ENCODE measurements at regions not wholly inside any gene's neighbourhood (a gene's known extent, or its start where the extent isn't known, plus 50 kb on each side); places are given as distances from the start of the nearest gene placed in this dataset.

- Histone ChIP-seq H3K36me3 (ENCODE audit: control insufficient read depth in 4 of 4, insufficient read depth in 4 of 4, low read length in 4 of 4) (no peaks in the 10 kb centered on the region), H3K4me1 (ENCODE audit: control insufficient read depth in 5 of 5, insufficient read depth in 5 of 5, low read length in 5 of 5) (no peaks in the 10 kb centered on the region), H3K4me3 (no peak overlapping the region), H3K27me3 (ENCODE audit: control insufficient read depth in 3 of 3, insufficient read depth in 3 of 3, low read length in 2 of 3) (no peaks in the 10 kb centered on the region), H3K27ac (ENCODE audit: low read depth in 1 of 2, low read length in 1 of 2) (no peak overlapping the region), H3K9me3 (ENCODE audit: control insufficient read depth in 4 of 4, insufficient read depth in 3 of 4, low read length in 3 of 4) (no peaks in the 10 kb centered on the region), H3K9ac (ENCODE audit: insufficient read depth in 1 of 2, low read length in 2 of 2) (no peak overlapping the region)
- 77 to 80% methylated on average over 3 of the region's 3 CpGs for WGBS, 2 donors
- TF ChIP-seq, protein P1, sequence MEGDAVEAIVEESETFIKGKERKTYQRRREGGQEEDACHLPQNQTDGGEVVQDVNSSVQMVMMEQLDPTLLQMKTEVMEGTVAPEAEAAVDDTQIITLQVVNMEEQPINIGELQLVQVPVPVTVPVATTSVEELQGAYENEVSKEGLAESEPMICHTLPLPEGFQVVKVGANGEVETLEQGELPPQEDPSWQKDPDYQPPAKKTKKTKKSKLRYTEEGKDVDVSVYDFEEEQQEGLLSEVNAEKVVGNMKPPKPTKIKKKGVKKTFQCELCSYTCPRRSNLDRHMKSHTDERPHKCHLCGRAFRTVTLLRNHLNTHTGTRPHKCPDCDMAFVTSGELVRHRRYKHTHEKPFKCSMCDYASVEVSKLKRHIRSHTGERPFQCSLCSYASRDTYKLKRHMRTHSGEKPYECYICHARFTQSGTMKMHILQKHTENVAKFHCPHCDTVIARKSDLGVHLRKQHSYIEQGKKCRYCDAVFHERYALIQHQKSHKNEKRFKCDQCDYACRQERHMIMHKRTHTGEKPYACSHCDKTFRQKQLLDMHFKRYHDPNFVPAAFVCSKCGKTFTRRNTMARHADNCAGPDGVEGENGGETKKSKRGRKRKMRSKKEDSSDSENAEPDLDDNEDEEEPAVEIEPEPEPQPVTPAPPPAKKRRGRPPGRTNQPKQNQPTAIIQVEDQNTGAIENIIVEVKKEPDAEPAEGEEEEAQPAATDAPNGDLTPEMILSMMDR (IDR thresholded peaks at IDR 0.05; ENCODE audit: control extremely low read depth, extremely low read depth), result no peak
- no peak for ATAC-seq (ENCODE audit: insufficient read depth, low FRiP score)
- no peak for DNase-seq
Measured at GRCh38 chr5:98608052-98608451, 165.4 kb upstream of the RGMB start.

GRCh38 chr5:98614341-98614740, 159.1 kb upstream of the RGMB start:
- no peak for DNase-seq
- Histone ChIP-seq H3K4me1 (ENCODE audit: control insufficient read depth in 5 of 5, insufficient read depth in 5 of 5, low read length in 5 of 5) (no peaks in the 10 kb centered on the region), H3K27me3 (ENCODE audit: control insufficient read depth in 3 of 3, insufficient read depth in 3 of 3, low read length in 2 of 3) (no peaks in the 10 kb centered on the region), H3K9me3 (ENCODE audit: control insufficient read depth in 4 of 4, insufficient read depth in 3 of 4, low read length in 3 of 4) (no peaks in the 10 kb centered on the region), H3K4me3 (no peak overlapping the region), H3K9ac (ENCODE audit: insufficient read depth in 1 of 2, low read length in 2 of 2) (no peak overlapping the region), H3K36me3 (ENCODE audit: control insufficient read depth in 4 of 4, insufficient read depth in 4 of 4, low read length in 4 of 4) (no peaks in the 10 kb centered on the region), H3K27ac (ENCODE audit: low read depth in 1 of 2, low read length in 1 of 2) (no peak overlapping the region)
- ATAC-seq (ENCODE audit: insufficient read depth, low FRiP score), result no peak
- TF ChIP-seq, protein P1 (IDR thresholded peaks at IDR 0.05; ENCODE audit: control extremely low read depth, extremely low read depth), result no peak
- WGBS, 2 donors, result 78 to 82% methylated on average over 1 of the region's 1 CpG

- H3K9ac ChIP-seq (ENCODE audit: insufficient read depth in 1 of 2, low read length in 2 of 2), result no peak overlapping the region
- H3K36me3 ChIP-seq (ENCODE audit: control insufficient read depth in 4 of 4, insufficient read depth in 4 of 4, low read length in 4 of 4), result no peaks in the 10 kb centered on the region
- WGBS, 2 donors, result 88 to 93% methylated on average over 7 of the region's 7 CpGs
- ATAC-seq (ENCODE audit: insufficient read depth, low FRiP score) (no peak), DNase-seq (no peak)
- no peak overlapping the region for H3K4me3 ChIP-seq
- H3K27me3 ChIP-seq (ENCODE audit: control insufficient read depth in 3 of 3, insufficient read depth in 3 of 3, low read length in 2 of 3), result no peaks in the 10 kb centered on the region
- TF ChIP-seq, protein P1 (IDR thresholded peaks at IDR 0.05; ENCODE audit: control extremely low read depth, extremely low read depth), result no peak
- no peak overlapping the region for H3K27ac ChIP-seq (ENCODE audit: low read depth in 1 of 2, low read length in 1 of 2)
- no peaks in the 10 kb centered on the region for H3K9me3 ChIP-seq (ENCODE audit: control insufficient read depth in 4 of 4, insufficient read depth in 3 of 4, low read length in 3 of 4)
- no peaks in the 10 kb centered on the region for H3K4me1 ChIP-seq (ENCODE audit: control insufficient read depth in 5 of 5, insufficient read depth in 5 of 5, low read length in 5 of 5)
Measured at GRCh38 chr5:98621821-98622220, 151.6 kb upstream of the RGMB start.

DNA sequence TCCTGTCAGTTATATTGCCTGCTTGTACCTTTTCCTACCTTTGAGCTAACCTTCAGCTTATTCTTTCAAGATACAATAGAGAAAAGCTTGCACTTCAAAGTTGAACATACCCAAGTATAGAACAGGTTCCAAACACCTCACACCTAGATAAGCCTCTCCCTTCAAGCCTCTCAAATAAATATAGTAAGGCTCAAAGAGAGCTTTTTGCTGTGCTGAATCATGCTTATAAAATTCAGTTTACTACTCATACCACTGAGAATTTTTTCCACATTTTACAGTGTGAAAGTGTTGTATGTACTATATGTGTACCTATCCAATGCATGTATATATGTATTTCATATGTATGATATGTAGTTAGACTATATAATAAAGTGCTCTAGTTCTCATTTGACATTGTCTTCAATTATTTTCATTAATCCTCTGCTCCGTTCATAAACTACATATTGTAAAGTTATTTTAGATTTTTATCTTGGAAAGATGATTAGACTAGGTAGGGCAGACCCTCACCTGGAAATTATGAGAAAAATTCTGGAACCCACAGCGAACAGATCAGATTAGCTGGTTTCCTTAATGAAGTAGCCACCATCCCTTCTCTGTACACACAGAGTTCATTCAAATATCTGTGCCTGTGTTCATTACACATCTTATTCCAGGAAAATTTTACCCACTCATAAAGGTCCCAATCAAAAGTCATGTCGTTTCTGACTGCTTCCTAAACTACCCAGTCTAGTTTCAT, 149.2 kb upstream of the RGMB start:
- DNase-seq (no peak), ATAC-seq (ENCODE audit: insufficient read depth, low FRiP score) (no peak)
- 74 to 80% methylated on average over 3 of the region's 3 CpGs for WGBS, 2 donors
- TF ChIP-seq, protein P1 (IDR thresholded peaks at IDR 0.05; ENCODE audit: control extremely low read depth, extremely low read depth), result no peak
- no peaks in the 10 kb centered on the region for H3K27me3 ChIP-seq (ENCODE audit: control insufficient read depth in 3 of 3, insufficient read depth in 3 of 3, low read length in 2 of 3)
- no peaks in the 10 kb centered on the region for H3K36me3 ChIP-seq (ENCODE audit: control insufficient read depth in 4 of 4, insufficient read depth in 4 of 4, low read length in 4 of 4)
- H3K4me1 ChIP-seq (ENCODE audit: control insufficient read depth in 5 of 5, insufficient read depth in 5 of 5, low read length in 5 of 5), result no peaks in the 10 kb centered on the region
- H3K27ac ChIP-seq (ENCODE audit: low read depth in 1 of 2, low read length in 1 of 2), result no peak overlapping the region
- no peak overlapping the region for H3K9ac ChIP-seq (ENCODE audit: insufficient read depth in 1 of 2, low read length in 2 of 2)
- no peaks in the 10 kb centered on the region for H3K9me3 ChIP-seq (ENCODE audit: control insufficient read depth in 4 of 4, insufficient read depth in 3 of 4, low read length in 3 of 4)
- H3K4me3 ChIP-seq, result no peak overlapping the region

All from lung (tissue), 11 donors.